Ectodermal cell (in vitro differentiated cells): ENCODE measurements at regions not wholly inside any gene's neighbourhood (a gene's known extent, or its start where the extent isn't known, plus 50 kb on each side); places are given as distances from the start of the nearest gene placed in this dataset.

Experiments
- H3K27ac ChIP-seq: 2 replicates; pipeline ENCODE4 v1.7.0; 2013; ENCODE audit warnings: mild to moderate bottlenecking, low read depth, low read length; ENCODE audit not compliant: insufficient read depth, poor library complexity, severe bottlenecking
- H3K27me3 ChIP-seq: 2 replicates; pipeline ENCODE4 v1.7.0; 2013; ENCODE audit warnings: mild to moderate bottlenecking, low read length; ENCODE audit not compliant: insufficient read depth, control insufficient read depth, poor library complexity, severe bottlenecking
- H3K36me3 ChIP-seq: one replicate; pipeline ENCODE4 v1.7.0; 2013; ENCODE audit warnings: low read length; ENCODE audit not compliant: control insufficient read depth, insufficient read depth
- H3K4me1 ChIP-seq: one replicate; pipeline ENCODE4 v1.7.0; 2013; ENCODE audit warnings: low read length; ENCODE audit not compliant: control insufficient read depth, insufficient read depth
- H3K4me3 ChIP-seq: 2 replicates; pipeline ENCODE4 v1.7.0; 2013; ENCODE audit warnings: low read depth, low read length, control low read depth; ENCODE audit not compliant: insufficient read depth
- H3K9me3 ChIP-seq: 2 replicates; pipeline ENCODE4 v1.7.0; 2013; ENCODE audit warnings: mild to moderate bottlenecking, low read length, moderate library complexity; ENCODE audit not compliant: control insufficient read depth
- WGBS, 2 experiments: methylation state at CpG; one replicate each; pipeline ENCODE4 v1.1.7; 2013; ENCODE audit warnings: missing lambda C conversion rate in 2 of 2; 5-methylcytosine and 5-hydroxymethylcytosine counted together

DNA sequence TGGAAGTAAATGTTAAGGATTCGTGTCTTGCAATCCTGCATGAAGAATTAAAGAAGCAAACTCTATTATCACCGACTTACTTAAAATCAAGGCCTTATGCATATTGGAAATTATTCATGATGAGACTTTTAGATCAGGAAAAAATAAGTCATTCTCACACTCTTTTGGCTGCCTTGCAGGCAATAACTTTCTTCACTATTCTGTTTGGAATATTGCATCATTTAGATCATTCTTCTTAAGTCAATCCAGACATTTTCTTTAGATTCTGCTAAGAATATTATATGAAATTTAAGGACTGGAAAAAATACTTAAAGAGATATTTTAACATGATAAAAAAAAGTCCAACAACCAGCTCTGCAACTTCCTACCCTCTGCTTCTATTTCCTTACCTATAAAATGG lies 245.4 kb downstream of the LRRN1 start:
- H3K27me3 ChIP-seq: no peaks in the 10 kb centered on the region
- H3K36me3 ChIP-seq: no peaks in the 10 kb centered on the region
- H3K4me1 ChIP-seq: peaks cover 3% of the 10 kb centered on the region
- H3K9me3 ChIP-seq: no peaks in the 10 kb centered on the region
- WGBS, 2 experiments: 96% methylated on average over 2 of the region's 2 CpGs; no CpG with 5 or more reads in 1 of the 2 experiments
- no peak overlapping the region for H3K4me3 ChIP-seq
- H3K27ac ChIP-seq: no peak overlapping the region

DNA sequence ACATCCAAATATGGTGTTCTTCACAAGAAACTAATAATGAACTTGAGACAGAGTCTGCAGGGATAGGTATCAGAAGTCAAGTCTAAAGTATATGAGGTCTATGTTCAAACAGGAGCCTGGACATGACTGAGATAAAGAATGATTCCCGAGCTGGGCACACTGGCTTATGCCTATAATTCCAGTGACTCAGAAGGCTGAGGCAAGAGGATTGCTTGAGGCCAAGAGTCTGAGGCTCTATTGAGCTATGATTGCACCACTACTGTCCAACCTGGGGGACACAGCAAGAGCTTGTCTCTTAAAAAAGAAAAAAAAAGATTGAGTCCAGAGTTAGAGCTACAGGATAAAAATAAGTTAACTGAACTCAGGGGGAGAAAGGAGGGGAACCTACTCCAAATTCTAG lies 246.5 kb downstream of the LRRN1 start:
- Histone ChIP-seq H3K4me1 (peaks cover 3% of the 10 kb centered on the region), H3K36me3 (peaks cover 5% of the 10 kb centered on the region), H3K9me3 (no peaks in the 10 kb centered on the region), H3K4me3 (no peak overlapping the region), H3K27ac (no peak overlapping the region), H3K27me3 (no peaks in the 10 kb centered on the region)
- 94 to 95% methylated on average over 1 of the region's 1 CpG for WGBS, 2 experiments

GRCh38 chr3:4047366-4047765 lies 248.1 kb downstream of the LRRN1 start:
- H3K4me3 ChIP-seq: no peak overlapping the region
- WGBS, 2 experiments: 93 to 97% methylated on average over 1 of the region's 1 CpG
- H3K4me1 ChIP-seq: peaks cover 3% of the 10 kb centered on the region
- H3K27ac ChIP-seq: no peak overlapping the region
- H3K36me3 ChIP-seq: peaks cover 5% of the 10 kb centered on the region
- H3K9me3 ChIP-seq: no peaks in the 10 kb centered on the region
- no peaks in the 10 kb centered on the region for H3K27me3 ChIP-seq

- WGBS, 2 experiments: 90 to 95% methylated on average over 1 of the region's 1 CpG
- no peaks in the 10 kb centered on the region for H3K27me3 ChIP-seq
- H3K9me3 ChIP-seq: no peaks in the 10 kb centered on the region
- no peak overlapping the region for H3K27ac ChIP-seq
- H3K4me3 ChIP-seq: no peak overlapping the region
- H3K36me3 ChIP-seq: peaks cover 5% of the 10 kb centered on the region
- H3K4me1 ChIP-seq: no peaks in the 10 kb centered on the region
Measured at GRCh38 chr3:4052706-4053105, 250.5 kb upstream of the SETMAR start.

- Histone ChIP-seq H3K4me1 (no peaks in the 10 kb centered on the region), H3K27me3 (no peaks in the 10 kb centered on the region), H3K9me3 (no peaks in the 10 kb centered on the region), H3K27ac (no peak overlapping the region), H3K4me3 (no peak overlapping the region), H3K36me3 (peaks cover 5% of the 10 kb centered on the region)
- 80 to 96% methylated on average over 1 to 2 of the region's 2 CpGs for WGBS, 2 experiments
Measured at GRCh38 chr3:4053975-4054374, 249.2 kb upstream of the SETMAR start.

DNA sequence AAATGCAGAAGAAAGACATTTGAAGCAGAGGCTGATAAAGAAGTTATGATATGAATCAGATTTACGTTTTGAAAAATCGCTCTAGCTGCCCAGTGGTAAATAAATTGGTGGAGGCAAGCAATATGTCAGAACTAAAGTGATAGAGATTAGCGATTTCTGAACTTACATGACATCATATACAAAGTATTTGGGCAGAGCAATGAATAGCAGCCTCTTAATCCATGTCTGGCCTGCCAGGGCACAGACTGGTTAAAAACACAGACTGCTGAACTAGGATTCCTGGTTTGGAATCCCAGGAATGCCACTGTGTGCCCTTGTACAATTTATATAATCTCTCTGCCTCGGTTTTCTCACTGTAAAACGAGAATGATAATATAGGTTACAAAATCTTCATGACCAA lies 243.1 kb upstream of the SETMAR start:
- Histone ChIP-seq H3K36me3 (no peaks in the 10 kb centered on the region), H3K9me3 (no peaks in the 10 kb centered on the region), H3K27ac (no peak overlapping the region), H3K4me1 (no peaks in the 10 kb centered on the region), H3K27me3 (no peaks in the 10 kb centered on the region), H3K4me3 (no peak overlapping the region)
- 97% methylated on average over 3 to 4 of the region's 5 CpGs for WGBS, 2 experiments

DNA sequence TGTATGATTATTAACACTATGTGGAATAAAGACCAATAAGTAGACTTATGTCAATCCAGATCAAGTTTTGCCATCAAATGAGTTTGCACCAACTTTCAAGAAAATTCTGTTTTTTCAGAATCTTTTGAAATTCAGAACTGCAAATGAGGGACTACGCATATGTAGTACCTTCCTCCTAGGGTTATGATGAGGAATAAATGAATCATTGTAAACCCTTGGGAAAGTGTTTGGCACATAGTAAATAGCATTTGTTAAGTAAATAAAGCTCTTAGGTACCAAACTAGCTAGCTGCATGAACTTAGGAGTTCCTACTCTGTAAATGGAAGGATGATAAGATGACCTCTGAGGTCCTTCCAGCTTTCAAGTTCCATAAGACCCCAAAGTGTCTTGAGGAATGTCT lies 242.6 kb upstream of the SETMAR start:
- Histone ChIP-seq H3K4me1 (no peaks in the 10 kb centered on the region), H3K36me3 (no peaks in the 10 kb centered on the region), H3K27ac (no peak overlapping the region), H3K27me3 (no peaks in the 10 kb centered on the region), H3K9me3 (no peaks in the 10 kb centered on the region), H3K4me3 (no peak overlapping the region)
- WGBS, 2 experiments: 85 to 100% methylated on average over 1 of the region's 1 CpG

GRCh38 chr3:4061195-4061594 lies 242.0 kb upstream of the SETMAR start:
- H3K27me3 ChIP-seq: no peaks in the 10 kb centered on the region
- no peaks in the 10 kb centered on the region for H3K36me3 ChIP-seq
- no peak overlapping the region for H3K4me3 ChIP-seq
- H3K27ac ChIP-seq: no peak overlapping the region
- H3K4me1 ChIP-seq: no peaks in the 10 kb centered on the region
- H3K9me3 ChIP-seq: no peaks in the 10 kb centered on the region

DNA sequence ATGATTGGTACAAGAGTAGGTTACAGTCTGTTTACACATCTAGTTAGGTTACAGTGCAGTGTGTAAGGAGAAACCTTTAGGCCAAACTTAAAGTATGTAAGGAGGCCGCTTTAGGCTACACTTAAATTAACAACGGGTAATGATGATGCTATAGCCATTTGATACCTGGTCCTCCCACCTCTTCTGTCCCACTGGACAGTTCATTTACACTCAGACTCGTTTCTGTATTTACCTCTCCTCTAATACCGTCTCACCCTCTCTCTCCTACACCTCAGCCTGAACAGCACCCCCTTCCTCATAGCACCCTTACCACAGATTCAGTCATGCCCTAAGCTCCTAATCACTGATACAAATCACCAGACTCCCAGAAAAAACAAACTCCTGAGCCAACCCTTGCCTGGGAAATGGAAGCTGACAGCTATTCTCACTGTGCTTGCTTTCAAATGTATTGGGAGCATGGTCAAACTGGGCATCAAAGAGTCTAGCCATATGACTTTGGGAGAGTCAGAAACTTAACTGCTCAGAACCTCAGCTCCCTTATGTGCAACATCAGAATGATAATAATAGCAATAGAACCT lies 241.3 kb upstream of the SETMAR start:
- Histone ChIP-seq H3K27me3 (no peaks in the 10 kb centered on the region), H3K27ac (no peak overlapping the region), H3K4me3 (no peak overlapping the region), H3K36me3 (no peaks in the 10 kb centered on the region), H3K9me3 (no peaks in the 10 kb centered on the region), H3K4me1 (no peaks in the 10 kb centered on the region)
- WGBS, 2 experiments: 70 to 72% methylated on average over 4 of the region's 4 CpGs

- Histone ChIP-seq H3K36me3 (no peaks in the 10 kb centered on the region), H3K9me3 (no peaks in the 10 kb centered on the region), H3K27me3 (no peaks in the 10 kb centered on the region), H3K27ac (no peak overlapping the region), H3K4me3 (no peak overlapping the region), H3K4me1 (no peaks in the 10 kb centered on the region)
- WGBS, 2 experiments: 96 to 100% methylated on average over 1 of the region's 1 CpG
Measured at GRCh38 chr3:4062621-4063020, 240.5 kb upstream of the SETMAR start.
